Endothelial cell (in vitro differentiated cells): ENCODE measurements at regions not wholly inside any gene's neighbourhood (a gene's known extent, or its start where the extent isn't known, plus 50 kb on each side); places are given as distances from the start of the nearest gene placed in this dataset.

Experiments
- DNase-seq: peaks from one replicate; pipeline ENCODE4 v3.0.0; 2021; ENCODE audit warnings: low spot score
- H3K27ac Mint-ChIP-seq: one replicate; pipeline ENCODE4 v1.8.0; 2021; ENCODE audit warnings: mixed read lengths, inconsistent platforms; ENCODE audit not compliant: unreplicated experiment
- H3K27me3 Mint-ChIP-seq: one replicate; pipeline ENCODE4 v1.8.0; 2021; ENCODE audit warnings: mild to moderate bottlenecking, moderate library complexity, mixed read lengths, inconsistent platforms; ENCODE audit not compliant: unreplicated experiment
- H3K36me3 Mint-ChIP-seq: one replicate; pipeline ENCODE4 v1.8.0; 2021; ENCODE audit warnings: mild to moderate bottlenecking, low read depth, mixed read lengths, inconsistent platforms; ENCODE audit not compliant: unreplicated experiment
- H3K4me1 Mint-ChIP-seq: one replicate; pipeline ENCODE4 v1.8.0; 2021; ENCODE audit warnings: mild to moderate bottlenecking, mixed read lengths, inconsistent platforms; ENCODE audit not compliant: unreplicated experiment
- H3K4me3 Mint-ChIP-seq: one replicate; pipeline ENCODE4 v1.8.0; 2021; ENCODE audit warnings: mild to moderate bottlenecking, mixed read lengths, inconsistent platforms; ENCODE audit not compliant: unreplicated experiment
- H3K9me3 Mint-ChIP-seq: one replicate; pipeline ENCODE4 v1.8.0; 2021; ENCODE audit warnings: mixed read lengths, inconsistent platforms; ENCODE audit not compliant: unreplicated experiment
- CTCF ChIP-seq: fragments of 200-600 bp; sonication (generic); IDR thresholded peaks from one replicate; pipeline ENCODE4 v1.5.0; 2021; ENCODE audit warnings: antibody characterized with exemption; ENCODE audit not compliant: unreplicated experiment

GRCh38 chr2:104290566-104290891 lies 563.4 kb upstream of the POU3F3 start:
- Mint-ChIP-seq H3K36me3 (no peaks in the 10 kb centered on the region), H3K27ac (no peak overlapping the region), H3K4me1 (no peaks in the 10 kb centered on the region), H3K9me3 (no peaks in the 10 kb centered on the region), H3K27me3 (no peaks in the 10 kb centered on the region), H3K4me3 (no peak overlapping the region)
- no peak for DNase-seq
- TF ChIP-seq CTCF, result no peak

- Mint-ChIP-seq H3K27ac (no peak overlapping the region), H3K4me3 (no peak overlapping the region), H3K4me1 (no peaks in the 10 kb centered on the region), H3K9me3 (no peaks in the 10 kb centered on the region), H3K27me3 (no peaks in the 10 kb centered on the region), H3K36me3 (no peaks in the 10 kb centered on the region)
- DNase-seq, result peak; percentile 7
- peak; percentile 16 for TF ChIP-seq CTCF
These were observed 541.2 kb upstream of the POU3F3 start for GRCh38 chr2:104312684-104313083.

GRCh38 chr2:104318001-104318665 lies 535.8 kb upstream of the POU3F3 start:
- TF ChIP-seq CTCF, result no peak
- Mint-ChIP-seq H3K27me3 (no peaks in the 10 kb centered on the region), H3K4me3 (no peak overlapping the region), H3K36me3 (no peaks in the 10 kb centered on the region), H3K27ac (no peak overlapping the region), H3K9me3 (no peaks in the 10 kb centered on the region), H3K4me1 (peaks cover 7% of the 10 kb centered on the region)
- DNase-seq, result no peak

DNA sequence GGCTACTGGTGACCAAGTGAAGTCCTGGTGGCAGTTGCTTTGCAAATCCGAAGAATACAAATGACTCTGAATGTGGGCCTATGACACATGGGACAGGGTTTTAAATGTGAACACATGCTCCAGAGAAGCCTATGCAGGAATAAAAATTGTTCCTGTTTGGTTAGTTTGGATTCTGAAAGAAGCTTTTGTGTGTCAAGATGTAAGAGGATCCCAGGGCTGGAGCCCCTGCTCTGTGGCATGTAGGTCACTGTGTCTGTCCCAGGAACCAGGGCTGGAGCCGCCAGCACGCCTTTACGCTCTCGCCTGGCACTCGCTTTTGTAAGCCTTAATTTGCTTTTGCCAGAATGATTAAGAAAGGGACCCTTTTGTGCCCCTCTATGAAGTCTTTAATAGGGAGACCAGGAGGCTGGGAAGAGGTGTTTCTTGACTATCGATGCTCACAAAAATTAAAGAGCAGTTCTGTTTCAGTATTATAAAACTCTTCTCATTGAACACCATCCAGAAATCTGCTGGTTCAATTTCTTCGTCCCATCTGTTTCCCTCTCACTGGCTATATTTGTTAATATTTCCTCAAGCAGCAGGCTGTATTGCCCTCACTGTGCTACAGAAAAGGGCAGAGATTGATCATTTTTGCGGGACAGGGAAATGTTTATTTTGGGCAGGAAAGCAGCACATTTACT lies 532.7 kb upstream of the POU3F3 start:
- Mint-ChIP-seq H3K27me3 (no peaks in the 10 kb centered on the region), H3K4me3 (no peak overlapping the region), H3K27ac (no peak overlapping the region), H3K36me3 (no peaks in the 10 kb centered on the region), H3K4me1 (peaks cover 7% of the 10 kb centered on the region), H3K9me3 (no peaks in the 10 kb centered on the region)
- DNase-seq, result no peak
- no peak for TF ChIP-seq CTCF

GRCh38 chr2:104321796-104322349 lies 532.0 kb upstream of the POU3F3 start:
- DNase-seq, result no peak
- TF ChIP-seq CTCF, result no peak
- H3K27ac Mint-ChIP-seq, result no peak overlapping the region
- no peaks in the 10 kb centered on the region for H3K36me3 Mint-ChIP-seq
- H3K4me3 Mint-ChIP-seq, result no peak overlapping the region
- H3K9me3 Mint-ChIP-seq, result no peaks in the 10 kb centered on the region
- H3K27me3 Mint-ChIP-seq, result no peaks in the 10 kb centered on the region
- H3K4me1 Mint-ChIP-seq, result peaks cover 10% of the 10 kb centered on the region
